GM12878 (cell line): ENCODE measurements at regions not wholly inside any gene's neighbourhood (a gene's known extent, or its start where the extent isn't known, plus 50 kb on each side); places are given as distances from the start of the nearest gene placed in this dataset.

ENCODE experiments used
- ATAC-seq: fragments of 200-7000 bp; cut with Tn5 transposase; 3 replicates; pipeline ENCODE4 v1.9.1; 2020; ENCODE audit warnings: mild to moderate bottlenecking, moderate library complexity
- BruUV-seq: library from RNA; stranded (reverse); fragments of 400-500 nt; replicated peaks from 2 replicates; lab custom pipeline; 2021; lab: Mats Ljungman, UMichigan
- CTCF ChIA-PET: fragments of 300-600 bp; sonication (Branson Sonifier 250); formaldehyde crosslinking; extraction: SDS; loops from one replicate; lab custom pipeline; 2021; ENCODE audit warnings: inconsistent platforms; lab: Yijun Ruan, JAX
- POLR2A ChIA-PET: fragments of 350-600 bp; formaldehyde crosslinking; extraction: SDS; loops from one replicate; lab custom pipeline; 2021; ENCODE audit warnings: inconsistent platforms; lab: Charles Lee
- RAD21 ChIA-PET: fragments of 300-600 bp; sonication (Branson Sonifier 250); formaldehyde crosslinking; loops from one replicate; lab custom pipeline; 2023; ENCODE audit warnings: antibody characterized with exemption; ENCODE audit not compliant: unreplicated experiment; lab: Charles Lee
- SMC1A ChIA-PET: fragments of 300-600 bp; sonication (Branson Sonifier 250); formaldehyde crosslinking; loops from one replicate; lab custom pipeline; 2023; ENCODE audit not compliant: unreplicated experiment, uncharacterized antibody; lab: Charles Lee
- DNase-seq: peaks from one replicate; pipeline ENCODE4 v3.0.0-alpha.2; 2011; ENCODE audit warnings: low read depth, low spot score
- FAIRE-seq: peaks from 3 replicates; lab custom pipeline; 2011; peaks lifted over from hg19 to GRCh38; lab: Jason Lieb, UNC
- H2AFZ ChIP-seq: 2 replicates; pipeline ENCODE4 v1.6.0; 2011; ENCODE audit warnings: low read depth, low read length, control low read depth; ENCODE audit not compliant: control insufficient read depth
- H3K27ac ChIP-seq: 2 replicates; pipeline ENCODE4 v1.5.1; 2011; ENCODE audit warnings: control low read depth; ENCODE audit not compliant: control insufficient read depth, insufficient read depth
- H3K27me3 ChIP-seq, 2 experiments: replicated peaks in 1 of 2; 2 replicates each; pipeline versions ENCODE4 v1.6.0 to v1.6.1; 2011; ENCODE audit warnings: low read length in 1 of 2; ENCODE audit not compliant: control insufficient read depth in 2 of 2, insufficient read depth in 2 of 2
- H3K36me3 ChIP-seq, 2 experiments: 2 replicates each; pipeline ENCODE4 v1.5.1; 2011; ENCODE audit warnings: low read length in 1 of 2; ENCODE audit not compliant: control insufficient read depth in 2 of 2, insufficient read depth in 2 of 2
- H3K4me1 ChIP-seq: 2 replicates; pipeline ENCODE4 v1.6.1; 2011; ENCODE audit warnings: mild to moderate bottlenecking, low read length, moderate library complexity, mixed read lengths; ENCODE audit not compliant: control insufficient read depth, insufficient read depth
- H3K4me2 ChIP-seq: 2 replicates; pipeline ENCODE4 v1.6.0; 2011; ENCODE audit warnings: control low read depth; ENCODE audit not compliant: control insufficient read depth, insufficient read depth
- H3K4me3 ChIP-seq: fragments of 200-600 bp; sonication (generic); 2 replicates; pipeline ENCODE4 v1.5.1; 2016
- H3K79me2 ChIP-seq: 2 replicates; pipeline ENCODE4 v1.6.0; 2011; ENCODE audit warnings: low read length; ENCODE audit not compliant: control insufficient read depth, insufficient read depth
- H3K9ac ChIP-seq: 2 replicates; pipeline ENCODE4 v1.8.0; 2011; ENCODE audit warnings: low read length, control low read depth, mixed read lengths; ENCODE audit not compliant: control insufficient read depth, insufficient read depth
- H3K9me3 ChIP-seq: replicated peaks from 3 replicates; pipeline ENCODE4 v1.5.1; 2011; ENCODE audit warnings: mild to moderate bottlenecking, low read length; ENCODE audit not compliant: control insufficient read depth, insufficient read depth
- H4K20me1 ChIP-seq: 2 replicates; pipeline ENCODE4 v1.6.0; 2011; ENCODE audit not compliant: control insufficient read depth, insufficient read depth
- BCL11A ChIP-seq: IDR thresholded peaks from 2 replicates; pipeline ENCODE4 v1.6.1; 2011; ENCODE audit warnings: low read depth, low read length
- CBFB ChIP-seq: IDR thresholded peaks from 2 replicates; pipeline ENCODE4 v1.6.1; 2016; ENCODE audit warnings: antibody characterized with exemption, low read depth
- CHD1 ChIP-seq: IDR thresholded peaks from 2 replicates; pipeline ENCODE4 v1.6.1; 2012; ENCODE audit warnings: low read depth, low read length, improper control_type of control experiment
- CHD4 ChIP-seq: fragments of 200-600 bp; sonication (generic); IDR thresholded peaks from 2 replicates; pipeline ENCODE4 v1.6.1; 2016; ENCODE audit warnings: mild to moderate bottlenecking
- CREM ChIP-seq: IDR thresholded peaks from 2 replicates; pipeline ENCODE4 v1.6.1; 2014; ENCODE audit warnings: antibody characterized with exemption, low read depth
- EED ChIP-seq: sonication (generic); IDR thresholded peaks from 2 replicates; pipeline ENCODE4 v1.6.1; 2016; ENCODE audit warnings: antibody characterized with exemption, low read depth
- FOXK2 ChIP-seq: fragments of 450-650 bp; IDR thresholded peaks from 2 replicates; pipeline ENCODE4 v1.6.1; 2017; ENCODE audit warnings: mild to moderate bottlenecking, moderate library complexity
- IKZF2 ChIP-seq, 2 experiments: fragments of 450-650 bp; IDR thresholded peaks; 2 replicates each; pipeline ENCODE4 v1.6.1; 2017; ENCODE audit warnings: mild to moderate bottlenecking in 2 of 2, moderate library complexity in 2 of 2
- IRF4 ChIP-seq: IDR thresholded peaks from 2 replicates; pipeline ENCODE4 v1.6.1; 2011; ENCODE audit warnings: low read depth, low read length
- JUNB ChIP-seq: IDR thresholded peaks from 2 replicates; pipeline ENCODE4 v1.6.1; 2016; ENCODE audit warnings: antibody characterized with exemption, mild to moderate bottlenecking
- MTA2 ChIP-seq: fragments of 450-650 bp; IDR thresholded peaks from 2 replicates; pipeline ENCODE4 v1.6.1; 2016; ENCODE audit warnings: low read depth, mild to moderate bottlenecking, moderate library complexity
- MYB ChIP-seq: fragments of 150-350 bp; IDR thresholded peaks from 2 replicates; pipeline ENCODE4 v1.6.1; 2014; ENCODE audit warnings: mild to moderate bottlenecking, low read depth, low read length, borderline replicate concordance
- NFIC ChIP-seq: IDR thresholded peaks from 2 replicates; pipeline ENCODE4 v1.6.1; 2012; ENCODE audit warnings: low read depth, mild to moderate bottlenecking, inconsistent platforms, low read length, moderate library complexity
- NR2C2 ChIP-seq: IDR thresholded peaks from 2 replicates; pipeline ENCODE4 v1.6.1; 2011; ENCODE audit warnings: borderline replicate concordance, low read depth; ENCODE audit not compliant: control insufficient read depth, insufficient read length
- RAD21 ChIP-seq: IDR thresholded peaks from 2 replicates; pipeline ENCODE4 v1.6.1; 2011; ENCODE audit warnings: mild to moderate bottlenecking, low read depth, low read length, moderate library complexity; ENCODE audit not compliant: insufficient read depth
- SUZ12 ChIP-seq: fragments of 200-600 bp; sonication (generic); IDR thresholded peaks from one replicate; pipeline ENCODE4 v1.6.1; 2018; ENCODE audit warnings: antibody characterized with exemption, mild to moderate bottlenecking; ENCODE audit not compliant: unreplicated experiment
- WGBS: methylation state at CpG from one replicate; pipeline ENCODE4 v1.1.6; 2016; ENCODE audit warnings: low lambda C conversion rate; ENCODE audit not compliant: insufficient replicate concordance, insufficient coverage; ENCODE audit errors: missing lambda C conversion rate; 5-methylcytosine and 5-hydroxymethylcytosine counted together
- in situ Hi-C: fragments of 300-500 bp; cut with MboI; formaldehyde crosslinking; loops from 9 replicates; pipeline ENCODE4 v1.14.3; 2018; ENCODE audit warnings: mixed read lengths
- intact Hi-C: fragments of 100-400 bp; cut with micrococcal nuclease; formaldehyde crosslinking; loops from one replicate; pipeline ENCODE4 v1.14.2; 2022; ENCODE audit not compliant: unreplicated experiment
- TF ChIP-seq, protein P1 (sequence below): fragments of 450-650 bp; IDR thresholded peaks from 2 replicates; pipeline ENCODE4 v1.6.1; 2018; ENCODE audit warnings: borderline replicate concordance, mild to moderate bottlenecking; ENCODE audit not compliant: partially characterized antibody

DNA sequence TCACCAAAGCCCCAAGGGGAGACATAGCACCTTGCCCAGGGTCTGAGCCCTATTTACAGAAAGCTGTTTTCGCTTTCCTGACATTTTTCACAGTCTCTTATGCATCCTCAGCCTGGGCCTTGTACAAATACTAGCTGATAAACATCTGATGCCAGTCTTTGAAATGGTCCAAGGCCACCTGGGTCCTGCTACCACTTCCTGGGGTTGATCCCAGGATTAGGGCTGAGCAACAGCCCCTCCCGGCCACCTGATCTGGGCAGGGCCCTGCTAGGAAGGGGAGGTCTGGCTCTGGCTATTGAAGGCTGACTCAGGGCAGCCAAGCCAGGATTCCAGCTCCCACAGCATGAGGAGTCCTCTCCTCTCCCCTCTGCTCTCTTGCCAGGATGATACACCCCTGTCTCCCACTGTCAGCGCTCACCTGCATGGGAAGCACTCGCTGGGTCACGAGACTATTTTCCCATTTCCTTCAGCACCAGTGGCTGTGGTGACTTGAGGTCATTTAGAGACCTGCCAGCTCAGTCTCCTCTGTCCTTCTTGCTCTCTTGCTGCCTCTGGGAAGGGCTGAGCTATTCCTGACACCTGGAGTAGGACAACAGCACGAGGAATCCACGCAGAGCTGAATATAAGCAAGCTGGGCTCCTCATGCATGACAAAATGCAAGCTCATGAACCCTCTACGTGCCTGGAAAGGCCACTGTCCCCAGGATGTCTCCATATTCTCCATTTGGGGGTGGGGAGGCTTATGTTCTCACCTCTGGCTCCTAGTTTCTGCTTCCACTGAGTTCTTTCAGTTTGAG lies 53.0 kb upstream of the LGALSL start:
- FAIRE-seq (no peak), DNase-seq (no peak), ATAC-seq (no peak; the same call in 2 of the 3 replicates)
- H3K27me3 ChIP-seq: no peaks in the 10 kb centered on the region
- no TSS peak for BruUV-seq
- no peaks in the 10 kb centered on the region for H3K36me3 ChIP-seq
- no peaks in the 10 kb centered on the region for H3K9me3 ChIP-seq
- H3K4me1 ChIP-seq: peaks cover 9% of the 10 kb centered on the region; the same call in 1 of the 2 replicates
- no peaks in the 10 kb centered on the region for H4K20me1 ChIP-seq
- H3K79me2 ChIP-seq: no peaks in the 10 kb centered on the region
- no peak overlapping the region for H3K27ac ChIP-seq
- intact Hi-C loops (no loop called here), in situ Hi-C loops (no loop called here)
- no peak overlapping the region for H3K4me2 ChIP-seq
- TF ChIP-seq JUNB (peak; percentile 15; the same call in 1 of the 2 replicates), IRF4 (0 out of 2 replicates have a peak, but pooled peaks have one; percentile 14), NFIC (no peak)
- H3K4me3 ChIP-seq: no peak overlapping the region
- POLR2A ChIA-PET: no interaction called here
- SMC1A ChIA-PET: interaction anchor here (1.0 kb wide), 1 partner anchor 41 kb away, joined by 4 read pairs; no protein-coding TSS in a partner anchor
- 47% methylated on average over 8 of the region's 8 CpGs for WGBS
- no peak overlapping the region for H3K9ac ChIP-seq
- RAD21 ChIA-PET: interaction anchor here (1.1 kb wide), 1 partner anchor 70 kb away, joined by 4 read pairs; no protein-coding TSS in a partner anchor
- H2AFZ ChIP-seq: no peak overlapping the region
- CTCF ChIA-PET: interaction anchor here (2.0 kb wide), 1 partner anchor 87 kb away, joined by 11 read pairs; no protein-coding TSS in a partner anchor

GRCh38 chr2:64401529-64401880 lies 52.5 kb upstream of the LGALSL start:
- DNase-seq: no peak
- POLR2A ChIA-PET: no interaction called here
- intact Hi-C loops (no loop called here), in situ Hi-C loops (no loop called here)
- Histone ChIP-seq H2AFZ (no peak overlapping the region), H3K4me1 (peaks cover 9% of the 10 kb centered on the region; the same call in 1 of the 2 replicates), H3K9ac (no peak overlapping the region), H3K4me2 (no peak overlapping the region), H3K36me3 (no peaks in the 10 kb centered on the region), H3K27ac (no peak overlapping the region), H3K4me3 (no peak overlapping the region), H3K9me3 (no peaks in the 10 kb centered on the region), H4K20me1 (no peaks in the 10 kb centered on the region), H3K79me2 (no peaks in the 10 kb centered on the region), H3K27me3 (no peaks in the 10 kb centered on the region)
- RAD21 ChIA-PET: interaction anchor here (1.1 to 1.2 kb wide), 2 partner anchors 71 to 87 kb away, joined by 3 to 4 read pairs; no protein-coding TSS in a partner anchor
- ATAC-seq: no peak
- CTCF ChIA-PET: interaction anchor here (2.0 kb wide), 1 partner anchor 86 kb away, joined by 11 read pairs; no protein-coding TSS in a partner anchor
- WGBS: 9% methylated on average over 4 of the region's 4 CpGs
- BruUV-seq: no TSS peak
- FAIRE-seq: no peak
- SMC1A ChIA-PET: interaction anchor here (1.0 kb wide), 1 partner anchor 42 kb away, joined by 4 read pairs; no protein-coding TSS in a partner anchor
- TF ChIP-seq RAD21 (no peak), NR2C2 (no peak), BCL11A (no peak), EED (no peak), MYB (no peak), CHD1 (no peak), IKZF2 (IDR thresholded peaks at IDR 0.05) (no peak), MTA2 (no peak), SUZ12 (no peak), CREM (no peak), CHD4 (no peak), CBFB (no peak), FOXK2 (no peak)
- TF ChIP-seq, protein P1, sequence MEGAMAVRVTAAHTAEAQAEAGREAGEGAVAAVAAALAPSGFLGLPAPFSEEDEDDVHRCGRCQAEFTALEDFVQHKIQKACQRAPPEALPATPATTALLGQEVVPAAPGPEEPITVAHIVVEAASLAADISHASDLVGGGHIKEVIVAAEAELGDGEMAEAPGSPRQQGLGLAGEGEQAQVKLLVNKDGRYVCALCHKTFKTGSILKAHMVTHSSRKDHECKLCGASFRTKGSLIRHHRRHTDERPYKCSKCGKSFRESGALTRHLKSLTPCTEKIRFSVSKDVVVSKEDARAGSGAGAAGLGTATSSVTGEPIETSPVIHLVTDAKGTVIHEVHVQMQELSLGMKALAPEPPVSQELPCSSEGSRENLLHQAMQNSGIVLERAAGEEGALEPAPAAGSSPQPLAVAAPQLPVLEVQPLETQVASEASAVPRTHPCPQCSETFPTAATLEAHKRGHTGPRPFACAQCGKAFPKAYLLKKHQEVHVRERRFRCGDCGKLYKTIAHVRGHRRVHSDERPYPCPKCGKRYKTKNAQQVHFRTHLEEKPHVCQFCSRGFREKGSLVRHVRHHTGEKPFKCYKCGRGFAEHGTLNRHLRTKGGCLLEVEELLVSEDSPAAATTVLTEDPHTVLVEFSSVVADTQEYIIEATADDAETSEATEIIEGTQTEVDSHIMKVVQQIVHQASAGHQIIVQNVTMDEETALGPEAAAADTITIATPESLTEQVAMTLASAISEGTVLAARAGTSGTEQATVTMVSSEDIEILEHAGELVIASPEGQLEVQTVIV: no peak
